Mammary epithelial cell (primary cell): ENCODE measurements at regions not wholly inside any gene's neighbourhood (a gene's known extent, or its start where the extent isn't known, plus 50 kb on each side); places are given as distances from the start of the nearest gene placed in this dataset.

Experiments
- CTCF ChIP-seq, 2 donors: IDR thresholded peaks in 1 of 2; conservative IDR thresholded peaks in 1 of 2; 2 replicates each; pipeline ENCODE4 v1.5.1; 2011 to 2012; ENCODE audit warnings: inconsistent platforms in 2 of 2, low read length in 2 of 2, mild to moderate bottlenecking in 2 of 2, control low read depth in 1 of 2, low read depth in 1 of 2; ENCODE audit not compliant: insufficient read depth in 1 of 2; ENCODE audit errors: extremely low read depth in 1 of 2
- EZH2 ChIP-seq: IDR thresholded peaks from 2 replicates; pipeline ENCODE4 v1.6.1; 2012; ENCODE audit warnings: low read length, inconsistent platforms, borderline replicate concordance

- no peak for TF ChIP-seq CTCF (conservative IDR thresholded peaks at IDR 0.05 in 1 of 2, IDR thresholded peaks at IDR 0.05 in 1 of 2; ENCODE audit: extremely low read depth in 1 of 2, insufficient read depth in 1 of 2, low read depth in 1 of 2, low read length in 2 of 2)
- TF ChIP-seq EZH2: no peak
Observed at GRCh38 chr2:240204431-240205276, 64.2 kb upstream of the OTOS start.
